A549 (cell line): ENCODE measurements at regions not wholly inside any gene's neighbourhood (a gene's known extent, or its start where the extent isn't known, plus 50 kb on each side); places are given as distances from the start of the nearest gene placed in this dataset.
A peak's percentile ranks its signal among the peaks of the same experiment; 100 is the strongest.

Experiments used
- ATAC-seq, 2 experiments: fragments of 200-7000 bp in 1 of 2; fragments of >200 bp in 1 of 2; cut with Nextera tagmentation in 1 of 2; cut with Tn5 transposase in 1 of 2; 3 replicates each; pipeline versions ENCODE4 v1.8.0 to v1.9.1; 2018 to 2020; ENCODE audit warnings: mild to moderate bottlenecking in 1 of 2, moderate library complexity in 1 of 2
- CTCF ChIA-PET: fragments of 300-600 bp; sonication (Branson Sonifier 250); formaldehyde crosslinking; extraction: SDS; loops from one replicate; lab custom pipeline; 2021; ENCODE audit warnings: antibody characterized with exemption, inconsistent platforms; lab: Yijun Ruan, JAX
- POLR2A ChIA-PET: fragments of 350-600 bp; formaldehyde crosslinking; extraction: SDS; loops from one replicate; lab custom pipeline; 2021; ENCODE audit warnings: antibody characterized with exemption, inconsistent platforms; lab: Yijun Ruan, JAX
- DNase-seq, 2 experiments: peaks; one replicate each; pipeline versions ENCODE4 v3.0.0 to v3.0.0-alpha.2; 2011 to 2016; ENCODE audit warnings: low read depth in 1 of 2, low spot score in 1 of 2
- FAIRE-seq: peaks from 2 replicates; lab custom pipeline; 2011; peaks lifted over from hg19 to GRCh38; lab: Jason Lieb, UNC
- H3K27ac ChIP-seq, 2 experiments: fragments of >200 bp; sonication (Bioruptor Twin); formaldehyde crosslinking; 3 replicates each; pipeline ENCODE4 v1.5.1; 2016 to 2017
- H3K4me1 ChIP-seq: fragments of >200 bp; sonication (Bioruptor Twin); formaldehyde crosslinking; 3 replicates; pipeline ENCODE4 v1.6.1; 2016
- H3K4me2 ChIP-seq: fragments of >200 bp; sonication (Bioruptor Twin); formaldehyde crosslinking; 3 replicates; pipeline ENCODE4 v1.6.1; 2016
- H3K4me3 ChIP-seq: fragments of >200 bp; sonication (Bioruptor Twin); formaldehyde crosslinking; 3 replicates; pipeline ENCODE4 v1.5.1; 2016
- H3K9me3 ChIP-seq: fragments of >200 bp; sonication (Bioruptor Twin); formaldehyde crosslinking; 3 replicates; pipeline ENCODE4 v1.6.1; 2016
- ATOH8 ChIP-seq: fragments of 250-450 bp; sonication (Bioruptor Pico); IDR thresholded peaks from 2 replicates; pipeline ENCODE4 v1.5.0; 2020; ENCODE audit warnings: low read depth, mild to moderate bottlenecking, moderate library complexity
- BHLHE40 ChIP-seq: IDR thresholded peaks from 2 replicates; pipeline ENCODE4 v1.6.1; 2012; ENCODE audit warnings: low read depth, low read length, inconsistent platforms
- CBX8 ChIP-seq: fragments of 200-600 bp; sonication (generic); IDR thresholded peaks from 2 replicates; pipeline ENCODE4 v1.6.1; 2016
- CEBPB ChIP-seq, 2 experiments: fragments of >200 bp in 1 of 2; sonication (Bioruptor Twin) in 1 of 2; formaldehyde crosslinking in 1 of 2; IDR thresholded peaks; 2 replicates each; pipeline ENCODE4 v1.6.1; 2012 to 2016
- CHD2 ChIP-seq: fragments of 150-350 bp; IDR thresholded peaks from 2 replicates; pipeline ENCODE4 v1.6.1; 2014; ENCODE audit warnings: low read length; ENCODE audit not compliant: partially characterized antibody
- E2F6 ChIP-seq: IDR thresholded peaks from 2 replicates; pipeline ENCODE4 v1.6.1; 2012; ENCODE audit warnings: low read depth, borderline replicate concordance
- EHF ChIP-seq: fragments of 250-450 bp; sonication (Bioruptor Pico); IDR thresholded peaks from 2 replicates; pipeline ENCODE4 v1.5.0; 2020; ENCODE audit warnings: mild to moderate bottlenecking
- EP300 ChIP-seq, 2 experiments: fragments of >200 bp; sonication (Bioruptor Twin); formaldehyde crosslinking; IDR thresholded peaks; 2 replicates in 1 of 2; 3 replicates in 1 of 2; pipeline ENCODE4 v1.6.1; 2016 to 2017
- ESRRA ChIP-seq: fragments of 150-350 bp; IDR thresholded peaks from 2 replicates; pipeline ENCODE4 v1.6.1; 2014; ENCODE audit warnings: mild to moderate bottlenecking, low read length, borderline replicate concordance
- FOSL2 ChIP-seq, 2 experiments: fragments of 450-650 bp in 1 of 2; fragments of >200 bp in 1 of 2; sonication (Bioruptor Twin) in 1 of 2; formaldehyde crosslinking; IDR thresholded peaks; 2 replicates each; pipeline versions ENCODE4 v1.5.0 to v1.6.1; 2016 to 2020; ENCODE audit warnings: mild to moderate bottlenecking in 1 of 2, moderate library complexity in 1 of 2
- FOXS1 ChIP-seq: fragments of 250-450 bp; sonication (Bioruptor Pico); IDR thresholded peaks from 2 replicates; pipeline ENCODE4 v1.5.0; 2020; ENCODE audit warnings: mild to moderate bottlenecking, moderate library complexity
- KDM5A ChIP-seq: fragments of 200-600 bp; sonication (generic); IDR thresholded peaks from 2 replicates; pipeline ENCODE4 v1.6.1; 2016; ENCODE audit warnings: antibody characterized with exemption, mild to moderate bottlenecking
- MAX ChIP-seq: IDR thresholded peaks from 2 replicates; pipeline ENCODE4 v1.6.1; 2012
- NR3C1 ChIP-seq: fragments of >200 bp; sonication (Bioruptor Twin); formaldehyde crosslinking; IDR thresholded peaks from 3 replicates; pipeline ENCODE4 v1.6.1; 2017
- PBX3 ChIP-seq: IDR thresholded peaks from 2 replicates; pipeline ENCODE4 v1.6.1; 2012
- RAD21 ChIP-seq, 2 experiments: fragments of >200 bp in 1 of 2; sonication (Bioruptor Twin) in 1 of 2; formaldehyde crosslinking in 1 of 2; IDR thresholded peaks in 1 of 2; conservative IDR thresholded peaks in 1 of 2; 2 replicates in 1 of 2; 3 replicates in 1 of 2; pipeline ENCODE4 v1.6.1; 2012 to 2018; ENCODE audit warnings: inconsistent platforms in 1 of 2
- REST ChIP-seq: fragments of 200-600 bp; sonication (generic); IDR thresholded peaks from 2 replicates; pipeline ENCODE4 v1.6.1; 2016; ENCODE audit warnings: antibody characterized with exemption, mild to moderate bottlenecking, moderate library complexity
- RNF2 ChIP-seq: fragments of 200-600 bp; sonication (generic); IDR thresholded peaks from 2 replicates; pipeline ENCODE4 v1.6.1; 2016; ENCODE audit warnings: low read depth, mild to moderate bottlenecking, antibody characterized with exemption, moderate library complexity, borderline replicate concordance
- ZC3H11A ChIP-seq: fragments of 450-650 bp; IDR thresholded peaks from 2 replicates; pipeline ENCODE4 v1.6.1; 2014; ENCODE audit warnings: antibody characterized with exemption, mild to moderate bottlenecking
- WGBS: methylation state at CpG from one replicate; pipeline ENCODE4 v1.1.6; 2017; ENCODE audit errors: missing lambda C conversion rate; 5-methylcytosine and 5-hydroxymethylcytosine counted together

- H3K27ac ChIP-seq = no peak overlapping the region
- ATAC-seq = no peak
- no peak for TF ChIP-seq NR3C1
- no peak for TF ChIP-seq EHF (CRISPR knock-in tag)
- no peak for TF ChIP-seq REST
- no peak for TF ChIP-seq RAD21 (conservative IDR thresholded peaks at IDR 0.05 in 1 of 2, IDR thresholded peaks at IDR 0.05 in 1 of 2)
- no peak for TF ChIP-seq RNF2
- TF ChIP-seq ATOH8 (CRISPR knock-in tag) = no peak
- TF ChIP-seq FOSL2 (IDR thresholded peaks at IDR 0.05) = no peak
- TF ChIP-seq FOSL2 (CRISPR knock-in tag; IDR thresholded peaks at IDR 0.05) = no peak
- TF ChIP-seq CBX8 = no peak
- no peak for TF ChIP-seq E2F6
- TF ChIP-seq ESRRA = no peak
- no peak for TF ChIP-seq CEBPB (IDR thresholded peaks at IDR 0.05)
- no peak for TF ChIP-seq MAX
- no peak for TF ChIP-seq FOXS1
- TF ChIP-seq KDM5A = no peak
- TF ChIP-seq BHLHE40 = no peak
- no peak for TF ChIP-seq EP300 (IDR thresholded peaks at IDR 0.05)
- no peak for TF ChIP-seq PBX3
- no peak for TF ChIP-seq CHD2
- FAIRE-seq = no peak
- no peak for DNase-seq
- peaks cover 5% of the 10 kb centered on the region; the same call in 1 of the 3 replicates for H3K4me1 ChIP-seq
- H3K4me2 ChIP-seq = no peak overlapping the region
- no peaks in the 10 kb centered on the region for H3K9me3 ChIP-seq
- CTCF ChIA-PET = no interaction called here
- H3K4me3 ChIP-seq = no peak overlapping the region
- 83% methylated on average over 1 of the region's 1 CpG for WGBS
- POLR2A ChIA-PET = no interaction called here
Measured at GRCh38 chr7:79523436-79523835, 70.0 kb upstream of the MAGI2 start.

GRCh38 chr7:79520543-79520942 is 67.1 kb upstream of the MAGI2 start:
- Histone ChIP-seq H3K4me3 (no peak overlapping the region), H3K9me3 (no peaks in the 10 kb centered on the region), H3K4me1 (peaks cover 5% of the 10 kb centered on the region; the same call in 1 of the 3 replicates), H3K27ac (no peak overlapping the region), H3K4me2 (no peak overlapping the region)
- ATAC-seq (no peak), FAIRE-seq (no peak), DNase-seq (no peak)
- CTCF ChIA-PET = no interaction called here
- 71% methylated on average over 1 of the region's 1 CpG for WGBS
- TF ChIP-seq ZC3H11A (no peak), FOSL2 (IDR thresholded peaks at IDR 0.05) (no peak), FOSL2 (CRISPR knock-in tag; IDR thresholded peaks at IDR 0.05) (peak; percentile 57)
- POLR2A ChIA-PET = no interaction called here
